ENCODE measurements at regions not wholly inside any gene's neighbourhood (a gene's known extent, or its start where the extent isn't known, plus 50 kb on each side); places are given as distances from the start of the nearest gene placed in this dataset.

GRCh38 chr1:221053889-221054288, 174.6 kb downstream of the HLX start:
- Histone ChIP-seq H4K20me1 (ENCODE audit: insufficient read depth) (no peaks in the 10 kb centered on the region), H3K4me1 (ENCODE audit: insufficient read depth) (no peaks in the 10 kb centered on the region), H3F3A (ENCODE audit: insufficient read depth) (no peaks in the 10 kb centered on the region), H3K79me2 (ENCODE audit: insufficient read depth) (no peaks in the 10 kb centered on the region), H3K27ac (no peak overlapping the region), H3K9ac (no peak overlapping the region), H3K27me3 (replicated peaks; ENCODE audit: insufficient read depth) (no peaks in the 10 kb centered on the region), H3K4me2 (ENCODE audit: unreplicated experiment) (no peak overlapping the region), H3K9me3 (ENCODE audit: low read depth) (no peaks in the 10 kb centered on the region), H2AFZ (no peak overlapping the region), H3K9me2 (ENCODE audit: insufficient read depth) (no peaks in the 10 kb centered on the region), H3K4me3 (no peak overlapping the region), H3K36me3 (ENCODE audit: low read depth) (no peaks in the 10 kb centered on the region)
- WGBS, 2 experiments (ENCODE audit: low coverage in 1 of 2, low lambda C conversion rate in 2 of 2, missing lambda C conversion rate in 2 of 2), result 55 to 59% methylated on average over 4 of the region's 4 CpGs
- in situ Hi-C loops (cut with MboI), result no loop called here
- no peak for DNase-seq
- TF ChIP-seq EZH2 (IDR thresholded peaks at IDR 0.05; ENCODE audit: insufficient read depth, poor library complexity, severe bottlenecking) (no peak), EZH2phosphoT487 (IDR thresholded peaks at IDR 0.05; ENCODE audit: insufficient read depth, low read depth) (no peak)

DNA sequence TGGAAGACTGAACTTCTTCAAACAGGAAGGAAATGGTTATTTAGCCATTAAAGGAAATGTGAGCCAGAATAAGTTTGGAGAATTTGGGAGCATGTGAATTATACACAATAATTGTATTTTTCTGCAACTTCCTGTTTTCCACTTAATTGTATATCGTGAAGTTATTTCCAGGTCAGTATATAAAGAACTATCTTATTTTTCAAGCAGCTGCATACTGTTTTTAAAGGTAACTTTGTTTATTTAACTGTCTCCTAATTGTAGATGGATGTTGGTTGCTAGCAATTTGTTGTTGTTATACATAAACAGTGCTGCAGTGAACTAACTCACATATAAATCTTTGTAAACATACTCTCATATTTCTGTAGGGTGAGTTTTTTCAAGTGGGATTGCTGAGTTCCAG, 180.3 kb downstream of the HLX start:
- Histone ChIP-seq H3K4me2 (ENCODE audit: unreplicated experiment) (no peak overlapping the region), H3K27ac (no peak overlapping the region), H3K9ac (no peak overlapping the region), H3K9me2 (ENCODE audit: insufficient read depth) (no peaks in the 10 kb centered on the region), H3K79me2 (ENCODE audit: insufficient read depth) (no peaks in the 10 kb centered on the region), H2AFZ (peak overlapping the region; percentile 45; the same call in 1 of the 2 replicates), H3K9me3 (ENCODE audit: low read depth) (no peaks in the 10 kb centered on the region), H3K36me3 (ENCODE audit: low read depth) (no peaks in the 10 kb centered on the region), H3F3A (ENCODE audit: insufficient read depth) (no peaks in the 10 kb centered on the region), H3K4me1 (ENCODE audit: insufficient read depth) (no peaks in the 10 kb centered on the region), H3K4me3 (no peak overlapping the region), H3K27me3 (replicated peaks; ENCODE audit: insufficient read depth) (no peaks in the 10 kb centered on the region), H4K20me1 (ENCODE audit: insufficient read depth) (no peaks in the 10 kb centered on the region)
- WGBS, 2 experiments (ENCODE audit: low coverage in 1 of 2, low lambda C conversion rate in 2 of 2, missing lambda C conversion rate in 2 of 2), result 81 to 90% methylated on average over 1 of the region's 1 CpG
- in situ Hi-C loops (cut with MboI), result no loop called here
- TF ChIP-seq EZH2phosphoT487 (IDR thresholded peaks at IDR 0.05; ENCODE audit: insufficient read depth, low read depth) (no peak), EZH2 (IDR thresholded peaks at IDR 0.05; ENCODE audit: insufficient read depth, poor library complexity, severe bottlenecking) (no peak)
- DNase-seq, result no peak

DNA sequence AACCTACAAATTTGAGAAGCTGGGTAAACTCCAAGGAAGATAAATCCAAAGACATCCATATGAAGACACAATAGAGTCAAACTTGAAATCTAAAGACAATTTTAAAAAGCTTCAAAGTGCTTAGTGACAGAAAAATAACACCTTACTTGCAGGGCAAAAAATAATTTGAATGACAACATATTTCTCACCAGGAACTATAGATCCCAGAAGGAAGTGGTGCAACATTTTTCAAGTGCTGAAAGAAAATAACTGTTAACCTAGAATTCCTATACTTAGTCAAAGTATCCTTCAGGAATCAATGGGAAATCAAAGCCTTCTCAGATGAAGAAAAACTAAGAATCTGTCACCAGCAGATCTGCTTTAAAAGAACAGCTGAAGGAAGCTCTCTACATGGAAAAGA, 184.4 kb downstream of the HLX start:
- H4K20me1 ChIP-seq (ENCODE audit: insufficient read depth), result no peaks in the 10 kb centered on the region
- no peak overlapping the region for H3K27ac ChIP-seq
- no peaks in the 10 kb centered on the region for H3K9me3 ChIP-seq (ENCODE audit: low read depth)
- DNase-seq, result no peak
- no peak overlapping the region for H3K9ac ChIP-seq
- no peaks in the 10 kb centered on the region for H3K79me2 ChIP-seq (ENCODE audit: insufficient read depth)
- H3K9me2 ChIP-seq (ENCODE audit: insufficient read depth), result no peaks in the 10 kb centered on the region
- TF ChIP-seq EZH2 (IDR thresholded peaks at IDR 0.05; ENCODE audit: insufficient read depth, poor library complexity, severe bottlenecking), result no peak
- TF ChIP-seq EZH2phosphoT487 (IDR thresholded peaks at IDR 0.05; ENCODE audit: insufficient read depth, low read depth), result no peak
- H3K4me1 ChIP-seq (ENCODE audit: insufficient read depth), result no peaks in the 10 kb centered on the region
- in situ Hi-C loops (cut with MboI), result no loop called here
- H2AFZ ChIP-seq, result no peak overlapping the region
- H3F3A ChIP-seq (ENCODE audit: insufficient read depth), result no peaks in the 10 kb centered on the region
- no peaks in the 10 kb centered on the region for H3K27me3 ChIP-seq (replicated peaks; ENCODE audit: insufficient read depth)
- H3K4me3 ChIP-seq, result no peak overlapping the region
- H3K4me2 ChIP-seq (ENCODE audit: unreplicated experiment), result no peak overlapping the region
- H3K36me3 ChIP-seq (ENCODE audit: low read depth), result no peaks in the 10 kb centered on the region

- no peak overlapping the region for H2AFZ ChIP-seq
Observed at GRCh38 chr1:221066351-221067001, 187.2 kb downstream of the HLX start.

DNA sequence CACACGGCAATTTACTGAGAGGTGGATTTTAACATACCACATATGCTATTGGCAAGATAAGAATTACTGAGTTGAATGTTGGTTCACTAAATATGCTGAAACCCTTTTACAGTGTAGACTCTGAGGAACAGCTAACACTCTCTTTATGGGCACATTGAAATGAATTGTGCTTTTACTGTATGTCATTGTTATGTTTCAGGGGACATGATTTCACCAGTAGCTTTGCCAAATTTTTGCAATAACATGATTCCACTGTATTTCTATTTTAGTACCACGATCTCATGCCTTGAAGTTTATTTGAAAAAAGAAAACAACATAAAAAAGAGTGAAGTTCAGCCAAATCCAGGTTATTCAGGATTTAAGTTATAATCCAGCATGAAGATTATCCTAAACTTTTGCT, 188.5 kb downstream of the HLX start:
- H3K27me3 ChIP-seq (replicated peaks; ENCODE audit: insufficient read depth), result no peaks in the 10 kb centered on the region
- no peak overlapping the region for H3K4me3 ChIP-seq
- no peaks in the 10 kb centered on the region for H3K36me3 ChIP-seq (ENCODE audit: low read depth)
- H3K4me2 ChIP-seq (ENCODE audit: unreplicated experiment), result no peak overlapping the region
- H4K20me1 ChIP-seq (ENCODE audit: insufficient read depth), result no peaks in the 10 kb centered on the region
- H3K4me1 ChIP-seq (ENCODE audit: insufficient read depth), result no peaks in the 10 kb centered on the region
- no peaks in the 10 kb centered on the region for H3K9me3 ChIP-seq (ENCODE audit: low read depth)
- H3K9ac ChIP-seq, result no peak overlapping the region
- in situ Hi-C loops (cut with MboI), result no loop called here
- no peaks in the 10 kb centered on the region for H3F3A ChIP-seq (ENCODE audit: insufficient read depth)
- H3K79me2 ChIP-seq (ENCODE audit: insufficient read depth), result no peaks in the 10 kb centered on the region
- peak; percentile 11 for DNase-seq
- no peak overlapping the region for H3K27ac ChIP-seq
- H3K9me2 ChIP-seq (ENCODE audit: insufficient read depth), result no peaks in the 10 kb centered on the region
- 50 to 55% methylated on average over 2 of the region's 2 CpGs for WGBS, 2 experiments (ENCODE audit: low coverage in 1 of 2, low lambda C conversion rate in 2 of 2, missing lambda C conversion rate in 2 of 2)
- no peak for TF ChIP-seq EZH2phosphoT487 (IDR thresholded peaks at IDR 0.05; ENCODE audit: insufficient read depth, low read depth)
- TF ChIP-seq EZH2 (IDR thresholded peaks at IDR 0.05; ENCODE audit: insufficient read depth, poor library complexity, severe bottlenecking), result no peak
- no peak overlapping the region for H2AFZ ChIP-seq

More at GRCh38 chr1:221066351-221067001, 187.2 kb downstream of the HLX start:
- TF ChIP-seq EZH2phosphoT487 (IDR thresholded peaks at IDR 0.05; ENCODE audit: insufficient read depth, low read depth), result no peak
- no peak for TF ChIP-seq EZH2 (IDR thresholded peaks at IDR 0.05; ENCODE audit: insufficient read depth, poor library complexity, severe bottlenecking)
- no peak overlapping the region for H3K4me3 ChIP-seq
- in situ Hi-C loops (cut with MboI), result no loop called here
- H4K20me1 ChIP-seq (ENCODE audit: insufficient read depth), result no peaks in the 10 kb centered on the region
- H3K4me2 ChIP-seq (ENCODE audit: unreplicated experiment), result no peak overlapping the region
- H3K9me2 ChIP-seq (ENCODE audit: insufficient read depth), result no peaks in the 10 kb centered on the region
- 93 to 97% methylated on average over 5 of the region's 5 CpGs for WGBS, 2 experiments (ENCODE audit: low coverage in 1 of 2, low lambda C conversion rate in 2 of 2, missing lambda C conversion rate in 2 of 2)
- no peak overlapping the region for H3K9ac ChIP-seq
- H3F3A ChIP-seq (ENCODE audit: insufficient read depth), result no peaks in the 10 kb centered on the region
- no peak overlapping the region for H3K27ac ChIP-seq
- H3K9me3 ChIP-seq (ENCODE audit: low read depth), result no peaks in the 10 kb centered on the region
- H3K36me3 ChIP-seq (ENCODE audit: low read depth), result no peaks in the 10 kb centered on the region
- no peaks in the 10 kb centered on the region for H3K79me2 ChIP-seq (ENCODE audit: insufficient read depth)
- H3K4me1 ChIP-seq (ENCODE audit: insufficient read depth), result no peaks in the 10 kb centered on the region
- no peaks in the 10 kb centered on the region for H3K27me3 ChIP-seq (replicated peaks; ENCODE audit: insufficient read depth)
- no peak for DNase-seq
